Ishikawa (cell line): ENCODE measurements at regions not wholly inside any gene's neighbourhood (a gene's known extent, or its start where the extent isn't known, plus 50 kb on each side); places are given as distances from the start of the nearest gene placed in this dataset.

ENCODE experiments used
- CEBPB ChIP-seq: IDR thresholded peaks from 2 replicates; pipeline ENCODE4 v1.6.1; 2012
- CREB1 ChIP-seq: IDR thresholded peaks from 2 replicates; pipeline ENCODE4 v1.6.1; 2012; ENCODE audit warnings: low read depth
- EGR1 ChIP-seq: IDR thresholded peaks from 2 replicates; pipeline ENCODE4 v1.6.1; 2012
- EP300 ChIP-seq: IDR thresholded peaks from 2 replicates; pipeline ENCODE4 v1.6.1; 2012; ENCODE audit warnings: borderline replicate concordance
- MAX ChIP-seq: IDR thresholded peaks from 2 replicates; pipeline ENCODE4 v1.6.1; 2012
- RAD21 ChIP-seq: IDR thresholded peaks from 2 replicates; pipeline ENCODE4 v1.6.1; 2012; ENCODE audit warnings: low read depth
- REST ChIP-seq: IDR thresholded peaks from 2 replicates; pipeline ENCODE4 v1.6.1; 2012; ENCODE audit warnings: low read depth, mild to moderate bottlenecking
- TAF1 ChIP-seq: IDR thresholded peaks from 2 replicates; pipeline ENCODE4 v1.6.1; 2012; ENCODE audit warnings: low read depth, mild to moderate bottlenecking
- YY1 ChIP-seq: IDR thresholded peaks from 2 replicates; pipeline ENCODE4 v1.6.1; 2012; ENCODE audit warnings: low read depth
- ZBTB7A ChIP-seq: IDR thresholded peaks from 2 replicates; pipeline ENCODE4 v1.6.1; 2012; ENCODE audit warnings: low read depth

GRCh38 chr3:34534013-34534412 lies 735.6 kb downstream of the PDCD6IP start:
- no peak for TF ChIP-seq CREB1
- TF ChIP-seq MAX, result no peak
- TF ChIP-seq EP300, result no peak
- TF ChIP-seq ZBTB7A, result no peak
- TF ChIP-seq TAF1, result no peak
- no peak for TF ChIP-seq REST
- TF ChIP-seq EGR1, result no peak
- TF ChIP-seq YY1, result no peak
- no peak for TF ChIP-seq CEBPB
- no peak for TF ChIP-seq RAD21
